HepG2 (cell line): ENCODE measurements at regions not wholly inside any gene's neighbourhood (a gene's known extent, or its start where the extent isn't known, plus 50 kb on each side); places are given as distances from the start of the nearest gene placed in this dataset.

ENCODE experiments used
- ATAC-seq: fragments of 200-7000 bp; cut with Tn5 transposase; 3 replicates; pipeline ENCODE4 v1.9.1; 2020; ENCODE audit warnings: mild to moderate bottlenecking, moderate library complexity
- BruUV-seq: library from RNA; stranded (reverse); fragments of 400-500 nt; replicated peaks from 2 replicates; lab custom pipeline; 2021; lab: Mats Ljungman, UMichigan
- CTCF ChIA-PET: fragments of 300-600 bp; formaldehyde crosslinking; extraction: SDS; loops from one replicate; lab custom pipeline; 2021; ENCODE audit warnings: low total read pairs, inconsistent platforms, low intra/inter-chr PET ratio; lab: Yijun Ruan, JAX
- POLR2A ChIA-PET: fragments of 350-600 bp; sonication (Branson Sonifier 250); formaldehyde crosslinking; loops from one replicate; lab custom pipeline; 2020; ENCODE audit warnings: antibody characterized with exemption, inconsistent platforms; lab: Yijun Ruan, JAX
- DNase-seq: peaks from one replicate; pipeline ENCODE4 v3.0.0-alpha.2; 2015; ENCODE audit warnings: low spot score
- FAIRE-seq: peaks from 3 replicates; lab custom pipeline; 2011; peaks lifted over from hg19 to GRCh38; lab: Jason Lieb, UNC
- H2AFZ ChIP-seq: one replicate; pipeline ENCODE4 v1.6.1; 2011; ENCODE audit warnings: low read length, inconsistent platforms
- H3K27ac ChIP-seq: fragments of 300-600 bp; 3 replicates; pipeline ENCODE4 v1.8.0; 2011; ENCODE audit warnings: mixed run types, mild to moderate bottlenecking, mixed read lengths, low read length, inconsistent platforms; ENCODE audit not compliant: insufficient read depth; ENCODE audit errors: extremely low read length
- H3K27me3 ChIP-seq, 2 experiments: fragments of 200-600 bp in 1 of 2; 2 replicates in 1 of 2; 3 replicates in 1 of 2; pipeline versions ENCODE4 v1.6.0 to v1.8.0; 2011; ENCODE audit warnings: low read length in 2 of 2, mild to moderate bottlenecking in 2 of 2, moderate library complexity in 2 of 2, inconsistent platforms in 1 of 2; ENCODE audit not compliant: insufficient read depth in 2 of 2, control insufficient read depth in 1 of 2
- H3K36me3 ChIP-seq, 2 experiments: fragments of 200-600 bp in 1 of 2; replicated peaks in 1 of 2; 2 replicates in 1 of 2; 3 replicates in 1 of 2; pipeline versions ENCODE4 v1.5.1 to v1.8.0; 2011; ENCODE audit warnings: low read length in 2 of 2, inconsistent platforms in 1 of 2; ENCODE audit not compliant: insufficient read depth in 2 of 2, control insufficient read depth in 1 of 2
- H3K4me1 ChIP-seq: 2 replicates; pipeline ENCODE4 v1.5.1; 2012; ENCODE audit warnings: low read length, inconsistent platforms; ENCODE audit not compliant: insufficient read depth
- H3K4me2 ChIP-seq: 2 replicates; pipeline ENCODE4 v1.6.0; 2011; ENCODE audit warnings: low read depth, low read length, inconsistent platforms
- H3K4me3 ChIP-seq, 3 experiments: fragments of 200-600 bp in 1 of 3; sonication (generic), shearing (Covaris generic) in 1 of 3; replicated peaks in 1 of 3; 2 replicates each; pipeline ENCODE4 v1.5.1; 2011 to 2016; ENCODE audit warnings: low read length in 3 of 3, inconsistent platforms in 2 of 3, low read depth in 2 of 3, mild to moderate bottlenecking in 2 of 3, control low read depth in 1 of 3, mixed read lengths in 1 of 3; ENCODE audit not compliant: insufficient read depth in 1 of 3
- H3K79me2 ChIP-seq: one replicate; pipeline ENCODE4 v1.6.1; 2011; ENCODE audit warnings: low read length, inconsistent platforms; ENCODE audit not compliant: insufficient read depth
- H3K9ac ChIP-seq: 2 replicates; pipeline ENCODE4 v1.6.0; 2011; ENCODE audit warnings: mild to moderate bottlenecking, low read depth, low read length, inconsistent platforms; ENCODE audit not compliant: insufficient read depth
- H3K9me3 ChIP-seq: 2 replicates; pipeline ENCODE4 v1.5.1; 2012; ENCODE audit warnings: mild to moderate bottlenecking, low read length
- H4K20me1 ChIP-seq: 2 replicates; pipeline ENCODE4 v1.6.0; 2011; ENCODE audit warnings: inconsistent platforms, mild to moderate bottlenecking, low read length, moderate library complexity; ENCODE audit not compliant: insufficient read depth
- ATF1 ChIP-seq: IDR thresholded peaks from 2 replicates; pipeline ENCODE4 v1.6.1; 2016; ENCODE audit warnings: mild to moderate bottlenecking, control low read depth
- BCL3 ChIP-seq: sonication (generic); formaldehyde crosslinking; IDR thresholded peaks from 2 replicates; pipeline ENCODE4 v1.5.1; 2020; ENCODE audit warnings: mild to moderate bottlenecking, missing genetic modification reagents, moderate library complexity
- FOSL1 ChIP-seq: sonication (generic); formaldehyde crosslinking; IDR thresholded peaks from 2 replicates; pipeline ENCODE4 v1.9.0; 2021; ENCODE audit warnings: missing genetic modification reagents, borderline replicate concordance
- KAT2B ChIP-seq: fragments of 150-350 bp; IDR thresholded peaks from 2 replicates; pipeline ENCODE4 v1.6.1; 2014; ENCODE audit warnings: low read depth, low read length, borderline replicate concordance
- KDM5A ChIP-seq: fragments of 200-600 bp; sonication (generic); IDR thresholded peaks from 2 replicates; pipeline ENCODE4 v1.7.0; 2018; ENCODE audit warnings: antibody characterized with exemption, mild to moderate bottlenecking, low read length, borderline replicate concordance
- MATR3 ChIP-seq: sonication (generic); formaldehyde crosslinking; IDR thresholded peaks from 2 replicates; pipeline ENCODE4 v1.4.0; 2020; ENCODE audit warnings: missing genetic modification reagents
- MBD4 ChIP-seq: IDR thresholded peaks from 2 replicates; pipeline ENCODE4 v1.6.1; 2012; ENCODE audit warnings: low read length, inconsistent platforms, borderline replicate concordance
- RAD51 ChIP-seq: fragments of 450-650 bp; IDR thresholded peaks from 2 replicates; pipeline ENCODE4 v1.6.1; 2016; ENCODE audit warnings: borderline replicate concordance
- ZFY ChIP-seq: sonication (generic); formaldehyde crosslinking; IDR thresholded peaks from 2 replicates; pipeline ENCODE4 v1.4.0; 2020; ENCODE audit warnings: missing genetic modification reagents
- ZNF318 ChIP-seq: sonication (generic); formaldehyde crosslinking; IDR thresholded peaks from 2 replicates; pipeline ENCODE4 v1.4.0; 2020; ENCODE audit warnings: mild to moderate bottlenecking, missing genetic modification reagents
- WGBS: methylation state at CpG from one replicate; pipeline ENCODE4 v1.1.6; 2017; ENCODE audit warnings: low lambda C conversion rate; 5-methylcytosine and 5-hydroxymethylcytosine counted together
- in situ Hi-C: cut with HindIII; loops from 2 replicates; pipeline ENCODE4 v1.10.0; 2017; ENCODE audit warnings: low pct_unique_long_range_greater_than_20kb; ENCODE audit not compliant: extremely low pct_ligation_motif_present
- intact Hi-C: fragments of 100-400 bp; cut with micrococcal nuclease; formaldehyde crosslinking; loops from one replicate; pipeline ENCODE4 v1.10.0; 2022; ENCODE audit not compliant: unreplicated experiment
- TF ChIP-seq, protein P1 (sequence below): sonication (generic); formaldehyde crosslinking; IDR thresholded peaks from 2 replicates; pipeline ENCODE4 v1.4.0; 2020; ENCODE audit warnings: mild to moderate bottlenecking, low read depth, missing genetic modification reagents

DNA sequence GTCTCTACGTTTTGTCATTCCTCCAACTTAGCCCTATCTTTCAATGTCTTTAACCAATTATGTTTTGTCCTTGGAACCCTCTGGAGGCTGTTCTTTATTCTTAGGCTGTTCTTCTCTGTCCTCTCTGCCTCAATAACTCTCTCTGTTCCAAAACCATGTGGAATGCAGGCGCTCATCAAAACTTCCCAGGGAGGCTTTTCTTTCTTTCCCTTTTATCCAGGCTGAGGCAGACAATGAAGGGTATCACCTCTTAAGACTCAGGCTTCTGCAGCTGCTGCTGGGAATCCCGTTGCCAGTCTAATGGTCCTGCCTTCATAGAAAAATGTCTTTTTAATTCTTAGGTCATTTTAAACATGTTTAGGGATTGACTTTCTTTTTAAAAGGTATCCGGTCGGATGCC is 544.7 kb downstream of the CDH26 start:
- H3K79me2 ChIP-seq: no peaks in the 10 kb centered on the region
- H3K9ac ChIP-seq: no peak overlapping the region
- no peaks in the 10 kb centered on the region for H4K20me1 ChIP-seq
- CTCF ChIA-PET: no interaction called here
- no peak for TF ChIP-seq KAT2B
- TF ChIP-seq, protein P1, sequence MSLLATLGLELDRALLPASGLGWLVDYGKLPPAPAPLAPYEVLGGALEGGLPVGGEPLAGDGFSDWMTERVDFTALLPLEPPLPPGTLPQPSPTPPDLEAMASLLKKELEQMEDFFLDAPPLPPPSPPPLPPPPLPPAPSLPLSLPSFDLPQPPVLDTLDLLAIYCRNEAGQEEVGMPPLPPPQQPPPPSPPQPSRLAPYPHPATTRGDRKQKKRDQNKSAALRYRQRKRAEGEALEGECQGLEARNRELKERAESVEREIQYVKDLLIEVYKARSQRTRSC (CRISPR knock-in tag): no peak
- no peak for TF ChIP-seq KDM5A
- TF ChIP-seq ZNF318 (CRISPR knock-in tag): no peak
- TF ChIP-seq ATF1 (CRISPR knock-in tag): no peak
- TF ChIP-seq ZFY: no peak
- no peak for TF ChIP-seq BCL3
- no peak for TF ChIP-seq RAD51
- TF ChIP-seq MBD4: no peak
- no peak for TF ChIP-seq MATR3
- no peak for TF ChIP-seq FOSL1 (CRISPR knock-in tag)
- no peak overlapping the region for H3K4me2 ChIP-seq
- ATAC-seq (no peak), DNase-seq (no peak), FAIRE-seq (no peak)
- no peak overlapping the region for H3K27ac ChIP-seq
- intact Hi-C loops (no loop called here), in situ Hi-C loops (no loop called here)
- H3K9me3 ChIP-seq: peaks cover 52% of the 10 kb centered on the region
- BruUV-seq: no TSS peak
- POLR2A ChIA-PET: no interaction called here
- H2AFZ ChIP-seq: no peak overlapping the region
- 21% methylated on average over 5 of the region's 5 CpGs for WGBS
- H3K4me1 ChIP-seq: no peaks in the 10 kb centered on the region
- H3K27me3 ChIP-seq: no peaks in the 10 kb centered on the region
- no peak overlapping the region for H3K4me3 ChIP-seq
- H3K36me3 ChIP-seq: no peaks in the 10 kb centered on the region
